ENCODE measurements at regions not wholly inside any gene's neighbourhood (a gene's known extent, or its start where the extent isn't known, plus 50 kb on each side); places are given as distances from the start of the nearest gene placed in this dataset.

- TF ChIP-seq CTCF (IDR thresholded peaks at IDR 0.05) (no peak), POLR2A (IDR thresholded peaks at IDR 0.05) (no peak)
Measured at GRCh38 chr17:34169496-34169895, 85.6 kb upstream of the CCL2 start.

Data from Peyer's patch (tissue), 4 donors.